NCI-H1105 treated with DMSO at 0.1 percent for 48 hours (cell line): ENCODE measurements at regions not wholly inside any gene's neighbourhood (a gene's known extent, or its start where the extent isn't known, plus 50 kb on each side); places are given as distances from the start of the nearest gene placed in this dataset.
A peak's percentile ranks its signal among the peaks of the same experiment; 100 is the strongest.

Experiments used
- DNase-seq: peaks from one replicate; lab custom pipeline; 2025; lab: John Stamatoyannopoulos, UW

GRCh38 chr20:39700528-39700927, 738.4 kb downstream of the DHX35 start:
- no peak for DNase-seq

- no peak for DNase-seq
These were observed 737.1 kb downstream of the DHX35 start for GRCh38 chr20:39699166-39699725.

- no peak for DNase-seq
These were observed 736.6 kb downstream of the DHX35 start for GRCh38 chr20:39698752-39699151.

- no peak for DNase-seq
These were observed 729.2 kb downstream of the DHX35 start for GRCh38 chr20:39691151-39691862.

GRCh38 chr20:39676857-39677391, 714.8 kb downstream of the DHX35 start:
- DNase-seq: no peak

GRCh38 chr20:39676241-39676640, 714.1 kb downstream of the DHX35 start:
- DNase-seq: no peak

- no peak for DNase-seq
These were observed 712.7 kb downstream of the DHX35 start for GRCh38 chr20:39674842-39675241.

- no peak for DNase-seq
These were observed 708.8 kb downstream of the DHX35 start for GRCh38 chr20:39670988-39671387.

GRCh38 chr20:39669659-39670058, 707.5 kb downstream of the DHX35 start:
- DNase-seq: no peak

GRCh38 chr20:39668038-39668437, 705.9 kb downstream of the DHX35 start:
- DNase-seq: no peak

GRCh38 chr20:39661833-39662232, 699.7 kb downstream of the DHX35 start:
- no peak for DNase-seq

- no peak for DNase-seq
These were observed 698.8 kb downstream of the DHX35 start for GRCh38 chr20:39660965-39661364.

GRCh38 chr20:39660226-39660625, 698.1 kb downstream of the DHX35 start:
- no peak for DNase-seq

- no peak for DNase-seq
These were observed 696.7 kb downstream of the DHX35 start for GRCh38 chr20:39658662-39659409.

- no peak for DNase-seq
These were observed 692.0 kb downstream of the DHX35 start for GRCh38 chr20:39654171-39654570.

GRCh38 chr20:39651645-39652325, 689.6 kb downstream of the DHX35 start:
- no peak for DNase-seq

GRCh38 chr20:39646874-39647413, 684.8 kb downstream of the DHX35 start:
- no peak for DNase-seq

GRCh38 chr20:39645131-39645530, 683.0 kb downstream of the DHX35 start:
- peak; percentile 19 for DNase-seq

- no peak for DNase-seq
These were observed 681.1 kb downstream of the DHX35 start for GRCh38 chr20:39643292-39643691.

- no peak for DNase-seq
These were observed 679.3 kb downstream of the DHX35 start for GRCh38 chr20:39641423-39641822.

GRCh38 chr20:39640147-39640546, 678.0 kb downstream of the DHX35 start:
- DNase-seq: no peak

- no peak for DNase-seq
These were observed 676.6 kb downstream of the DHX35 start for GRCh38 chr20:39638731-39639130.
